ENCODE measurements at regions not wholly inside any gene's neighbourhood (a gene's known extent, or its start where the extent isn't known, plus 50 kb on each side); places are given as distances from the start of the nearest gene placed in this dataset.
"Not testable (repeated sequence)": the region's sequence is repeated elsewhere in the genome, so short reads cannot be mapped to it uniquely, and the experiment has no call there.

DNA sequence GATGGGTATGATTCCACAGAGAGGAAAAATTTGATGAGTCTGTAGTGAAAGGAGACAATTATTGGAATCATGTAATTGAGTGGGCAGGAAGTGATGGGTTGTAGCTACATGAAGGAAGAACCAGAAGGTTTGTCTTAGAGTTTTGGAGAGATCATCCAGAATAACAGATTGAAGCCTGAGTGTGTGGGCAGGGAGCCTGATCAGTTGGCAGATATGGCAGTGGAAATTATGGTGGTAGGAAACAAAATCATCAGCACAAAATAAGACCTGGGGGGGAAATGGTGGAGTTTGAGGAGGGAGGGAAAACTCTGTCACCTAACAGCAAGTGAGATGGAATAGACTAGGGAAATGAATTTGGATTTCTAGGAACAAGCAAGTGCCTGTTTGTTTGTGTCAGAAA is 606.6 kb upstream of the MAP3K7 start:
- intact Hi-C loops (cut with DNase I), result no loop called here
- H3K27ac ChIP-seq, result no peak overlapping the region
- H3K27me3 ChIP-seq, result no peaks in the 10 kb centered on the region
- no peaks in the 10 kb centered on the region for H3K4me1 ChIP-seq
- no peaks in the 10 kb centered on the region for H3K9me3 ChIP-seq
- TF ChIP-seq, protein P1, sequence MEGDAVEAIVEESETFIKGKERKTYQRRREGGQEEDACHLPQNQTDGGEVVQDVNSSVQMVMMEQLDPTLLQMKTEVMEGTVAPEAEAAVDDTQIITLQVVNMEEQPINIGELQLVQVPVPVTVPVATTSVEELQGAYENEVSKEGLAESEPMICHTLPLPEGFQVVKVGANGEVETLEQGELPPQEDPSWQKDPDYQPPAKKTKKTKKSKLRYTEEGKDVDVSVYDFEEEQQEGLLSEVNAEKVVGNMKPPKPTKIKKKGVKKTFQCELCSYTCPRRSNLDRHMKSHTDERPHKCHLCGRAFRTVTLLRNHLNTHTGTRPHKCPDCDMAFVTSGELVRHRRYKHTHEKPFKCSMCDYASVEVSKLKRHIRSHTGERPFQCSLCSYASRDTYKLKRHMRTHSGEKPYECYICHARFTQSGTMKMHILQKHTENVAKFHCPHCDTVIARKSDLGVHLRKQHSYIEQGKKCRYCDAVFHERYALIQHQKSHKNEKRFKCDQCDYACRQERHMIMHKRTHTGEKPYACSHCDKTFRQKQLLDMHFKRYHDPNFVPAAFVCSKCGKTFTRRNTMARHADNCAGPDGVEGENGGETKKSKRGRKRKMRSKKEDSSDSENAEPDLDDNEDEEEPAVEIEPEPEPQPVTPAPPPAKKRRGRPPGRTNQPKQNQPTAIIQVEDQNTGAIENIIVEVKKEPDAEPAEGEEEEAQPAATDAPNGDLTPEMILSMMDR (IDR thresholded peaks at IDR 0.05), result no peak
- no peaks in the 10 kb centered on the region for H3K36me3 ChIP-seq
- DNase-seq (ENCODE audit: low spot score in 2 of 2), result no peak
- no peak overlapping the region for H3K4me3 ChIP-seq

DNA sequence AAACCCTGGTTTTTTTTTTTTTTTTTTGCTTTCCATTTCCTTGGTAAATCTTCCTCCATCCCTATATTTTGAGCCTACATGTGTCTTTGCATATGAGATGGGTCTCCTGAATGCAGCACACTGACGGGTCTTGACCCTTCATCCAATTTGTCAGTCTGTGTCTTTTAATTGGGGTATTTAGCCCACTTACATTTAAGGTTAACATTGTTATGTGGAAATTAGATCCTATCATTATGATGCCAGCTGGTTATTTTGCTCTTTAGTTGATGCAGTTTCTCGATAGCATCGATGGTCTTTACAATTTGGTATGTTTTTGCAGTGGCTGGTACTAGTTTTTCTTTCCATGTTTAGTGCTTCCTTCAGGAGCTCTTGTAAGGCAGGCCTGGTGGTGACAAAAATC is 603.2 kb upstream of the MAP3K7 start:
- intact Hi-C loops (cut with DNase I); H3K4me3 ChIP-seq; DNase-seq (ENCODE audit: low spot score in 2 of 2); H3K27ac ChIP-seq; H3K4me1 ChIP-seq; H3K36me3 ChIP-seq; H3K9me3 ChIP-seq; H3K27me3 ChIP-seq: not testable (repeated sequence)

DNA sequence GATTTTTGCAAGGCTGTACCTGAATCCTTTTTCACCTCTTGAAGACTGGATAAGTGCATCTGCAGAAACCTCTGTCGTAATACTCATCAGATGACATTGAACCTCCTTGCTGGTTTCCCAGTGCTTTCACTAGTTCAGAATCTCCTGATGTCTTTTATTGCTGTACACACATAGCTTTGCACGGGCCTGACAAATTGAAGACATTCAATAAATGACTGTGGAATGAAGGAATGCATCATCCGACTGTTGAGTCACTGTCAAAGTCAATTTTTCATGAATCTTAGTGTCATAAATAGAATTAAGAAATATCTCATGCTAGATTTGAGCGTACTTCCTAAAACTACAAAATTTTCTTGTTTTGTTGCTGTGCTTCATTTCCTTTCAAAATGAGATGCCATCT is 598.2 kb upstream of the MAP3K7 start:
- no peaks in the 10 kb centered on the region for H3K27me3 ChIP-seq
- no peaks in the 10 kb centered on the region for H3K36me3 ChIP-seq
- H3K27ac ChIP-seq, result no peak overlapping the region
- TF ChIP-seq, protein P1 (IDR thresholded peaks at IDR 0.05), result no peak
- no peaks in the 10 kb centered on the region for H3K4me1 ChIP-seq
- intact Hi-C loops (cut with DNase I), result no loop called here
- no peak for DNase-seq (ENCODE audit: low spot score in 2 of 2)
- no peaks in the 10 kb centered on the region for H3K9me3 ChIP-seq
- no peak overlapping the region for H3K4me3 ChIP-seq

DNA sequence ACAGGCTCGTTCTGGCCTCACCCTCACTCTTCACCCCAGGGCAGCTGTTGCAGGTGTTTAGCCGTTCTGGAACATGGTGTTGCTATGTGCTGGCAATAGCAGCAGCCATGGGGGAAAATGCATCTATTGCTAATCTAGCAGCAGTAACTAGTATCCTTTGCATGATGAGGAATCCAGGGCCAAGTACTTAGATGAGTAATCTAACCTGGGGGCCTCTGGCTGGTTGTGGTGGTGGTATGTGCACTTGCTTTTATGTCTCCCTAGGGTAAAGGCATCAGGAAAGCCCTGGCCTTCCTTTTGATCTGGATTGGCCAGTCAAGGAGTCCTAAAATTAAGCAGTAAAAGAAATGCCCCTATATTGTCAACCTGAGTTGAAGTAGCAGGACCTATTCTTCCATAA is 594.5 kb upstream of the MAP3K7 start:
- no peak for DNase-seq (ENCODE audit: low spot score in 2 of 2)
- no peaks in the 10 kb centered on the region for H3K9me3 ChIP-seq
- no peak overlapping the region for H3K27ac ChIP-seq
- intact Hi-C loops (cut with DNase I), result no loop called here
- TF ChIP-seq, protein P1 (IDR thresholded peaks at IDR 0.05), result no peak
- no peaks in the 10 kb centered on the region for H3K4me1 ChIP-seq
- no peaks in the 10 kb centered on the region for H3K36me3 ChIP-seq
- H3K4me3 ChIP-seq, result no peak overlapping the region
- H3K27me3 ChIP-seq, result no peaks in the 10 kb centered on the region

DNA sequence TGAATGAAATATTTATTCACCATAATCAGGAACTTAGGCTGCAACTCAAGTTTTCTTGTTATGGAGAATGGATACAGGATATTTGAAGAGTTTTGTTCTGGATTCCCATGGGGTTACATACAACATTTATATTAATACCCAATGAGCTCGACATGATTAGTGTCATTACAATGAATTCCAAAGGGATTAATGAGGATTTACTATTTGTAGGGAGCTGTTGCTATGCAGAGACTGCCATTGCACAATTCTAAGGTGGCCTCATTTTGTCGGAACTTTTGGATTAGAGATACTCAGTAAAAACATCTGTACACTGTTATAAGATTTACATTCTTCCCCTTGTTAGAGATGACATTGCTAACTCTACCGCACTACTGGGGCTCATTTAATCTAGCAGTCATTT is 586.8 kb upstream of the MAP3K7 start:
- TF ChIP-seq, protein P1 (IDR thresholded peaks at IDR 0.05), result no peak
- Histone ChIP-seq H3K4me3 (no peak overlapping the region), H3K36me3 (no peaks in the 10 kb centered on the region), H3K27me3 (no peaks in the 10 kb centered on the region), H3K27ac (no peak overlapping the region), H3K4me1 (no peaks in the 10 kb centered on the region), H3K9me3 (no peaks in the 10 kb centered on the region)
- no peak for DNase-seq (ENCODE audit: low spot score in 2 of 2)
- intact Hi-C loops (cut with DNase I), result no loop called here

DNA sequence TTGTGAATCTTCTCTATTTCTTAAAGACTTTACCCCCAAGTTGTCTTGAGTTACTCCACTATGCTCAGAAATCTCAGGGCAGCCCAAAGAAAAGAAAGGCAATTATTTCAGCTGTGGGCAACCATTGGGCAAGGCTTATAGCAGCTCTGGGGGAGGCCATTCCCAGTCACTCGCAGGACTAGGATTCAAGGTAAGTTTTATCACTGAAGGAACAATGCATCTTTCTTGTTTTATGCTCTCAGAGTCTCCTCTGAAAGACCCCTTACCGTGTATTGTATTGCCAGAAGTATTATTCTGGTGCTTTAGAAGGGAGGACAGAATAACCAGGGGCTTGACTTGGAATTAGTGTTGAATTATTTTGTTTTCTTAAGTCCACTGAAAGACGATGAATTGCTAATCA is 586.3 kb upstream of the MAP3K7 start:
- intact Hi-C loops (cut with DNase I), result no loop called here
- Histone ChIP-seq H3K27me3 (no peaks in the 10 kb centered on the region), H3K27ac (no peak overlapping the region), H3K4me1 (no peaks in the 10 kb centered on the region), H3K4me3 (no peak overlapping the region), H3K36me3 (no peaks in the 10 kb centered on the region), H3K9me3 (no peaks in the 10 kb centered on the region)
- TF ChIP-seq, protein P1 (IDR thresholded peaks at IDR 0.05), result no peak
- no peak for DNase-seq (ENCODE audit: low spot score in 2 of 2)
